OCI-LY1 (cell line): ENCODE measurements at regions not wholly inside any gene's neighbourhood (a gene's known extent, or its start where the extent isn't known, plus 50 kb on each side); places are given as distances from the start of the nearest gene placed in this dataset.

Source experiments
- H2AFZ ChIP-seq: fragments of 200-600 bp; sonication (generic), shearing (Covaris generic); 2 replicates; pipeline ENCODE4 v1.6.0; 2014; ENCODE audit warnings: antibody characterized with exemption, mild to moderate bottlenecking, low read length
- H3F3A ChIP-seq: fragments of 200-600 bp; sonication (generic), shearing (Covaris generic); 2 replicates; pipeline ENCODE4 v1.6.0; 2014; ENCODE audit warnings: mild to moderate bottlenecking, antibody characterized with exemption, low read length, moderate library complexity; ENCODE audit not compliant: insufficient read depth
- H3K27ac ChIP-seq: fragments of 200-600 bp; sonication (generic); 2 replicates; pipeline ENCODE4 v1.5.1; 2014; ENCODE audit warnings: low read length, mixed run types, mild to moderate bottlenecking, low read depth; ENCODE audit not compliant: poor library complexity, severe bottlenecking
- H3K27me3 ChIP-seq: fragments of 200-600 bp; sonication (generic); 2 replicates; pipeline ENCODE4 v1.6.0; 2014; ENCODE audit warnings: antibody characterized with exemption, mild to moderate bottlenecking, low read length, moderate library complexity; ENCODE audit not compliant: insufficient read depth
- H3K36me3 ChIP-seq: fragments of 200-600 bp; sonication (generic); 2 replicates; pipeline ENCODE4 v1.6.1; 2014; ENCODE audit warnings: mild to moderate bottlenecking, antibody characterized with exemption, low read length, moderate library complexity, mixed read lengths; ENCODE audit not compliant: insufficient read depth
- H3K4me1 ChIP-seq: fragments of 200-600 bp; sonication (generic); 2 replicates; pipeline ENCODE4 v1.5.1; 2014; ENCODE audit warnings: mild to moderate bottlenecking, low read length, moderate library complexity; ENCODE audit not compliant: insufficient read depth, severe bottlenecking
- H3K4me2 ChIP-seq: fragments of 200-600 bp; sonication (generic), shearing (Covaris generic); 2 replicates; pipeline ENCODE4 v1.6.1; 2014; ENCODE audit warnings: low read length
- H3K4me3 ChIP-seq: fragments of 200-600 bp; sonication (generic); 2 replicates; pipeline ENCODE4 v1.5.1; 2014; ENCODE audit warnings: low read length, low read depth, mild to moderate bottlenecking, mixed read lengths; ENCODE audit not compliant: poor library complexity, severe bottlenecking
- H3K79me2 ChIP-seq: fragments of 200-600 bp; shearing (Covaris generic); 2 replicates; pipeline ENCODE4 v1.6.1; 2016; ENCODE audit warnings: mixed run types, low read length, mixed read lengths; ENCODE audit not compliant: insufficient read depth
- H3K9ac ChIP-seq: fragments of 200-600 bp; sonication (generic), shearing (Covaris generic); 2 replicates; pipeline ENCODE4 v1.6.1; 2014; ENCODE audit warnings: mild to moderate bottlenecking, low read length, mixed read lengths
- H3K9me2 ChIP-seq: fragments of 200-600 bp; sonication (generic), shearing (Covaris generic); 2 replicates; pipeline ENCODE4 v1.6.1; 2014; ENCODE audit warnings: low read depth, mild to moderate bottlenecking, low read length, mixed read lengths
- H3K9me3 ChIP-seq: fragments of 200-600 bp; shearing (Covaris generic); 2 replicates; pipeline ENCODE4 v1.6.1; 2014; ENCODE audit warnings: low read length, mixed read lengths
- H4K20me1 ChIP-seq: fragments of 200-600 bp; sonication (generic), shearing (Covaris generic); 2 replicates; pipeline ENCODE4 v1.6.0; 2016; ENCODE audit warnings: mild to moderate bottlenecking, low read length; ENCODE audit not compliant: insufficient read depth
- CTCF ChIP-seq: fragments of 200-600 bp; sonication (generic), shearing (Covaris generic); IDR thresholded peaks from 2 replicates; pipeline ENCODE4 v1.5.1; 2017; ENCODE audit warnings: mild to moderate bottlenecking, antibody characterized with exemption, low read length, moderate library complexity, mixed read lengths
- EZH2 ChIP-seq: fragments of 200-600 bp; sonication (generic), shearing (Covaris generic); IDR thresholded peaks from 2 replicates; pipeline ENCODE4 v1.8.0; 2017; ENCODE audit warnings: borderline replicate concordance, mixed run types, mild to moderate bottlenecking, antibody characterized with exemption, low read length, moderate library complexity, mixed read lengths

- TF ChIP-seq EZH2: no peak
- no peak for TF ChIP-seq CTCF
- Histone ChIP-seq H2AFZ (no peak overlapping the region), H3F3A (no peaks in the 10 kb centered on the region), H3K4me2 (no peak overlapping the region), H3K4me1 (no peaks in the 10 kb centered on the region), H3K4me3 (no peak overlapping the region), H3K9me2 (no peaks in the 10 kb centered on the region), H3K27me3 (no peaks in the 10 kb centered on the region), H3K27ac (no peak overlapping the region), H4K20me1 (no peaks in the 10 kb centered on the region), H3K36me3 (no peaks in the 10 kb centered on the region), H3K9me3 (no peaks in the 10 kb centered on the region), H3K79me2 (no peaks in the 10 kb centered on the region), H3K9ac (no peak overlapping the region)
Observed at GRCh38 chr2:195477248-195477995, 179.6 kb upstream of the SLC39A10 start.

- TF ChIP-seq EZH2 (no peak), CTCF (no peak)
- Histone ChIP-seq H3K9me2 (no peaks in the 10 kb centered on the region), H3K4me2 (no peak overlapping the region), H3K4me3 (no peak overlapping the region), H3K9me3 (no peaks in the 10 kb centered on the region), H3F3A (no peaks in the 10 kb centered on the region), H2AFZ (no peak overlapping the region), H3K79me2 (no peaks in the 10 kb centered on the region), H3K4me1 (no peaks in the 10 kb centered on the region), H3K9ac (no peak overlapping the region), H4K20me1 (no peaks in the 10 kb centered on the region), H3K36me3 (no peaks in the 10 kb centered on the region), H3K27me3 (no peaks in the 10 kb centered on the region), H3K27ac (no peak overlapping the region)
Observed at GRCh38 chr2:195475336-195475735, 181.7 kb upstream of the SLC39A10 start.

- Histone ChIP-seq H3F3A (no peaks in the 10 kb centered on the region), H3K9ac (no peak overlapping the region), H3K79me2 (no peaks in the 10 kb centered on the region), H3K4me2 (no peak overlapping the region), H4K20me1 (no peaks in the 10 kb centered on the region), H3K36me3 (no peaks in the 10 kb centered on the region), H3K27ac (no peak overlapping the region), H3K9me2 (no peaks in the 10 kb centered on the region), H3K27me3 (no peaks in the 10 kb centered on the region), H2AFZ (no peak overlapping the region), H3K4me3 (no peak overlapping the region), H3K4me1 (no peaks in the 10 kb centered on the region), H3K9me3 (no peaks in the 10 kb centered on the region)
- TF ChIP-seq EZH2 (no peak), CTCF (no peak)
Observed at GRCh38 chr2:195473862-195474261, 183.2 kb upstream of the SLC39A10 start.
